SW480 (cell line): ENCODE measurements at regions not wholly inside any gene's neighbourhood (a gene's known extent, or its start where the extent isn't known, plus 50 kb on each side); places are given as distances from the start of the nearest gene placed in this dataset.

Experiments used
- DNase-seq: peaks from one replicate; pipeline ENCODE4 v3.0.0-alpha.2; 2016; ENCODE audit warnings: low spot score

GRCh38 chr2:63780518-63781155 lies 61.1 kb upstream of the UGP2 start:
- DNase-seq: no peak

GRCh38 chr2:63784461-63784860 lies 57.2 kb upstream of the UGP2 start:
- no peak for DNase-seq

- DNase-seq: no peak
Observed at GRCh38 chr2:63785096-63785495, 56.6 kb upstream of the UGP2 start.

GRCh38 chr2:63786471-63786870 lies 55.2 kb upstream of the UGP2 start:
- no peak for DNase-seq

- DNase-seq: no peak
Observed at GRCh38 chr2:63788071-63788470, 53.6 kb upstream of the UGP2 start.

GRCh38 chr2:63789338-63790020 lies 52.2 kb upstream of the UGP2 start:
- no peak for DNase-seq

GRCh38 chr2:63790491-63790890 lies 51.2 kb upstream of the UGP2 start:
- DNase-seq: no peak

- DNase-seq: no peak
Observed at GRCh38 chr2:63790906-63791305, 50.8 kb upstream of the UGP2 start.

- DNase-seq: no peak
Observed at GRCh38 chr2:63791387-63791786, 50.3 kb upstream of the UGP2 start.
